GM21423 (cell line): ENCODE measurements at regions not wholly inside any gene's neighbourhood (a gene's known extent, or its start where the extent isn't known, plus 50 kb on each side); places are given as distances from the start of the nearest gene placed in this dataset.
"Not testable (repeated sequence)": the region's sequence is repeated elsewhere in the genome, so short reads cannot be mapped to it uniquely, and the experiment has no call there.

ENCODE experiments used
- ATAC-seq: cut with Tn5 transposase; IDR thresholded peaks from one replicate; pipeline ENCODE4 v1.9.1; 2021; ENCODE audit warnings: mild to moderate bottlenecking, moderate library complexity; ENCODE audit not compliant: unreplicated experiment

DNA sequence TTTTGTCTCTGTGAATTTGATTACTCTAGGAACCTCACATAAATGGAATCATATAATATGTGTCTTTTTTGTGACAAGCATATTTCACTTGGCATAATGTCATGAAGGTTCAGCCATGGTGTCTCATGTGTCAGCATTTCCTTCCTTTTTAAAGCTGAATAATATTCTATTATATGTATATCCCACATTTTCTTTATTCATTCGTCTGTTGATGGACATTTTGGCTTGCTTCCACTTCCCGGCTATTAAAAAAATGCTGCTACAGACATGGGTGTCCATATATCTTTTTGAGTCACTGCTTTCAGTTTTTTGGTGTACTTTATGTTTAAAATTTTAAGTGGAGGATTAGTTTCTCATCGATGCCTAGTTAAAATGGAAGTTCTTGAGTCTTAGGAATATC, 59.8 kb upstream of the C5orf63 start:
- ATAC-seq = no peak

DNA sequence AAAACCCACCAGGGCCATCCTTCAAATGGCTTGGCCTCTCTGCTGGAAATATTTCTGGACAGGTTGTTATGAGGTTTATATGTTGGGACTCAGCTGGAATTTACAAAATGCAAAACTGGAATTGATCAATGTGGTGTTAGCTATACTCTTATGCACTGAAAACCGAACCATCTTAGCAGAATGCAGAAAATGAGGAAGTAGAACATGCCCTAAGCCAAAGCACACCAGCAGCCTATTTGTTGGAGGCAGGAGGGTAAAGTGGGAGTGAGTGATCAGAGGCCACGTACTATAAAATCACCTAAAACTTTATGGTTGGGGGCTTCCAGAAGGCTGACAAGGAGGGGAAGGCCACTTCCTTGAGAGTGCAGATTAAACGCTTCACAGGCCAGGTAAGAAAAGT, 63.6 kb upstream of the C5orf63 start:
- no peak for ATAC-seq

DNA sequence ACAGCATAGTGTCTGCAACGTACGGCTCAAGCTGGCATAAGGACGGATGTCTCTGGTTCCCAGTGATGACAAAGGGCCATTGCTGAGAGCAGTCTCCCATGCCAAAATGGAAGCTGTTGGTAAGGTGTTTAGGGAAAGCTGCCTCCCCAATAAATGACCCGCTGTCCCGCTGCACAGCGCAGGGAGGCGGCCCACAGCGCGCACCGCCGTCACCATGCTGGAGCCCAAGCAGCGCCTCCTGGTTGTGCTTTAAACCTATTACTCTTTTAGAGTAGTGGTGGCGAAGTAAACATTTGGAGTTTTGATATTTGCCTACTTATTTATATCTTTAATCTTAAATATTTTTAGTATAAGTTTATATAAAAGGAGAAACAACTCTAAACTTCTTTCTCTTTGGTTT, 70.4 kb upstream of the C5orf63 start:
- ATAC-seq = no peak

DNA sequence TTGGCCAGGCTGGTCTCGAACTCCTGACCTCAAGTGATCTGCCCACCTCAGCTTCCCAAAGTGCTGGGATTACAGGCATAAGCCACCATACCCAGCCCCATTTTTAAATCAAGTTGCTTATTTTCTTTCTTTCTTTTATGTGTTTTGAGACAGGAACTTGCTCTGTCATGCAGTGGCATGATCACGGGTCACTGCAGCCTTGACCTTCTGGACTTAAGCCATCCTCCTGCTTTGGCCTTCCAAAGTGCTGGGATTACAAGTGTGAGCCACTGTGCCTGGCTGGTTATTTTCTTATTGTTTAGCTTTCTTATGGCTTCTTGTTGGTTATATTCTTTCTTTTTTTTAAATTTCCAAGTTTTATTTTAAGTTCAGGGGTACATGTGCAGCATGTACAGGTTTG, 79.7 kb upstream of the C5orf63 start:
- no peak for ATAC-seq

DNA sequence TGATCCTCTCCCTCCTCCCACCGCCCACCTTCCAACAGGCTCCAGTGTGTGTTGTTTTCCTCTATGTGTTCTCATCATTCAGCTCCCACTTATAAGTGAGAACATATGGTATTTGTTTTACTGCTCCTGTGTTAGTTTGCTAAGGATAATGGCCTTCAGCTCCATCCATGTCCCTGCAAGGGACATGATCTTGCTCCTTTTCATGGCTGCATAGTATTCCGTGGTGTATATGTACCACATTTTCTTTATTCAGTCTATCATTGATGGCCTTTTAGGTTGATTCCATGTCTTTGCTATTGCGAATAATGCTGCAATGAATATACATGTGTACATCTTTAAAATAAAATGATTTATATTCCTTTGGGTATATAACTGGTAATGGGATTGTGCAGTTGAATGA, 80.2 kb upstream of the C5orf63 start:
- no peak for ATAC-seq

DNA sequence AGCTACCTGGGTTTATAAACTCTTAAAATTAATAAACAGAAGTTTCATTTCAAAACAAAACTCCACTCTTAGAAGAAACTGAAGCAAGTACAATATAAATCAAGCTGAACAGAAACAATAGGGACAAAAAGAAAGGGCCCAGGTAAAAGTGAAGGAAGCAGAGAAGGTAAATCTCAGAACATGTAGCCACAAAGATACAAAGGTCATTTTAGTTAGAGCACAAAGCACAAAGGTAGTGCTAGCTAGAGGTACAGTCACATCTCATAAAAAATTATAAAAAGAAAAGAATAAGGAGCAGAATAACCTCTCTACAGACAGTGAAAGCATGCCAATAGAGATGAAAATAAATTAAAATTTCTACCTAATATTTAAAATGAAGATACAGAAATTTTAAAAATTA, 90.4 kb upstream of the C5orf63 start:
- ATAC-seq = no peak

DNA sequence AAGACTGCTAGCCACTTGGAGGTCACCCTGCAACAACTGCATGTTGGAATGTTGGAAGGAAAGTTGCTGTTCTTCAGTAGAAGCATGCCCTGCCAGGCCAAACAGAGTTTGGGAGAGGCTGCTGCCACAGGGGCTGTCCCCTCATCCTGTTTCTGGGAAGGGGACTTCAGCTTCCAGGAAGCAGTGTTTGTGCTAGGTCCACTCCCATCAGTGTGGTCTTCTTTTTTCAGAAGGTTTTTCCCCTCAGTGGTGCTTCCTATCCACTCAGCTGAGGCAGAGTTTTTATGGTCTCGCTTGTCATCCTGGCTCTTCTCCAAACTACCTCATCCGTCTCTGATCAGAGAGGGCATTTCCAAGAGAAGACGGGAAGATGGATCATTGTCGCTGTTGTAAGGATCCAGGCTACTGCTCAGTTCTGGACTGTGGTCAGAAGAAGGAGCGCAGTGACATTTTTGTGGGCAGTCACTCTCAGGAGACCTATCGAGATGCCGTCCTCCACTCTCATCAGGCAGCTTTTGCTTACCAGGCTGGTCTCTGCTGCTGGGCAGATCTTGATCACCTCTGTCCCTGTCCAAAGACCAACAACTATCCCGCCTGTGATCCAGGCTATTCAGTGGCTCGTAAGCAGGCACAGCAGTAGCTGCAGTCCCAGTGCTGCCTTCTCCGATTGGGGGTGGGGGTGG, 97.8 kb upstream of the C5orf63 start:
- ATAC-seq = no peak

DNA sequence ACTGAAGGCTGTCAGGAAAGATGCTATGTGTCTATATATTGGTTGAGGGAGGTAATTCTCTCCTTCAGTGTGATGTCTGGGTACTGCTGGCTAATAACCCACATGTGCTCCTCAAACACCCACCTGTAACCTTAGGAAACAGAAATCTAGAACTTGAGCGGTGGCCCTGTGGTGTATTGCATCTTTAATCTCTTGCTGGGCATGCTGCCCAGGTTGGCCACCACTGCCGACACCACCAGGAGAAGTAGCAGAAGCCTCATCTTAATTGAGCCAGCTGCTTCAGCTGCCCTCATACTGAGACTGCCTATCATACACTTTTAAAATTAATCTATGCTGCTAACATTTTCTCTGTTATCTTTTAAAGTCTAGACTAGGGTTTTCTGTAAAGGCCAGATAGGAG, 103.5 kb upstream of the C5orf63 start:
- ATAC-seq = no peak

DNA sequence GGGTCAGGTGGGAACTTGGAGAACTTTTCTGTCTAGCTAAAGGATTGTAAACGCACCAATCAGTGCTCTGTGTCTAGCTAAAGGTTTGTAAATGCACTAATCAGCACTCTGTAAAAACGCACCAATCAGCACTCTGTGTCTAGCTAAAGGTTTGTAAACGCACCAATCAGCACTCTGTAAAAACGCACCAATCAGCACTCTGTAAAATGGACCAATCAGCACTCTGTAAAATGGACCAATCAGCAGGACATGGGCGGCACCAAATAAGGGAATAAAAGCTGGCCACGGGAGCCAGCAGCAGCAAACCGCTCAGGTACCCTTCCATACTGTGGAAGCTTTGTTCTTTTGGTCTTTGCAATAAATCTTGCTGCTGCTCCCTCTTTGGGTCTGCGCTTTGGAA, 108.0 kb upstream of the MEGF10 start:
- not testable (repeated sequence) for ATAC-seq

DNA sequence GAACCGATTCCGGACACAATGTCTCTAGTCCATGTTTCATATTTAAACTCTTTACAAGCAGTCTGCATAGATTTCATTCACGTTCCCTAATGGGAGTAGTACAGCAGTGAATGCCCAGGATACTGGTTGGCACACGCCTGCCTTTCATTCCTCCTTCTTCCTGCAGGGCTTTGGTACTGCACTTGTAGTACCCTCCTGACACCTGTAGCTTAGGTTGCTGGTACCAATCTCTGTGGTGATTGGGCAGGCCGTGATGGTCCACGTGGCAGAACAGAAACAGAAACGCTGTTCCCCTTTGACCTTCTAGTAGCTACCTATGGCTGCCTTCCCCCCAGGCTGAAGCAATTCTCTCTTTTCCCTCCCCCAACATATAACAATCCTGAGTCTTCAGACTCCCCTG, 107.3 kb upstream of the MEGF10 start:
- ATAC-seq = no peak

DNA sequence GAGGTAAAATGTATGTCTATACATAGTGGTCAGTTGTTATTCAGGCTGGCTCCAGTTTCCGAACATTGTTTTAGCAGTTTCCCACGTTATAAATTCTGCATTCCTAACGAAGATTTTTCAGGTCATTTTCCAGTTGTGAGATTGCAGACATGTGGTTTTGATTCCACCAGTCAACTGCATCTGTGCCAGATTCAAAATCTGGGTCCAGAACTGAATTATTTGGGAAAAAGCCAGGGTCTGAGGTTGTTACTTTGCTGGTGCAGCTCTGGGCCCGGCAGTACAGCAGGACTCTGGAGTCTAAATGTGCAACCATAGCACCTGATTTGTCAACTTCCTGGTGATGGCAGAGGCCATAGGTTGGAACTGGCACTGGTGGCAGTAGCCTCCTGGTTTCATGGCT, 105.7 kb upstream of the MEGF10 start:
- no peak for ATAC-seq

DNA sequence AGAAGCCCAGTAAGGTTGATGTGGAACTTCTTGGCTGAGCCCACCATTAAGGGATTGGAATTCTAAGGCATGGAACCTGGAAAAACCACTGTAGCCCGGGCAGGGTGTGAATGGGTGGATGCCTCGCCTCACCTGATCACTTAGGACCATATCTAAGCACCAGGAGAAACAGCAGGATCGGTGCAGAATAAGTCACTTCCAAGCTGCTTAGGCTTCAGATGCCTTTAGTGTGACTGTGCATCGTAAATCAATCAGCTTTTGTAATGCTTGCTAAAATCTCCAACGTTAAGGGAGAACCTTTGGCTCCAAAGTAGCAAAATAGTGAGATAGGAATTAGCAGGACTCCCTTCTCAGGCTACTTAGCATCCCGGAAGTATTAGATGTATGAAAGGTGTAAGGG, 103.9 kb upstream of the MEGF10 start:
- ATAC-seq = no peak

DNA sequence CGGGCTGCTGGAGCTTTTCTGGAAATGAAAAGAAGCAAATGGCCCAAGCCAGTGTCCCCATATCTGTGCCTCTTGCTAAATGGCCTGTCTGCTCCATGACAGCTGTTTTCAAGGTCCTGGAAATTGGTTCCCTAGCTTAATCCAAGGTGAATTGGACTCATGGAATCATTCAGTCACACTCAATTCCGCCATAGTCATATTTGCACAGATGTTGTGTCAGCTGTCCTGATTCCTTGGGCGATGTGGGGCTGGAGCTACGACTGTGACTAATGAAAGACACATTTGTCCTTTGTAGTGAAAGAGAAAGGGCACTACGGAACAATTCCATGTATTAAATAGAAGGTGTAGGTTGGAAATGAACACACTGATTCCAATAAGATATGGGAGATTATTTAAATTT, 102.9 kb upstream of the MEGF10 start:
- no peak for ATAC-seq

DNA sequence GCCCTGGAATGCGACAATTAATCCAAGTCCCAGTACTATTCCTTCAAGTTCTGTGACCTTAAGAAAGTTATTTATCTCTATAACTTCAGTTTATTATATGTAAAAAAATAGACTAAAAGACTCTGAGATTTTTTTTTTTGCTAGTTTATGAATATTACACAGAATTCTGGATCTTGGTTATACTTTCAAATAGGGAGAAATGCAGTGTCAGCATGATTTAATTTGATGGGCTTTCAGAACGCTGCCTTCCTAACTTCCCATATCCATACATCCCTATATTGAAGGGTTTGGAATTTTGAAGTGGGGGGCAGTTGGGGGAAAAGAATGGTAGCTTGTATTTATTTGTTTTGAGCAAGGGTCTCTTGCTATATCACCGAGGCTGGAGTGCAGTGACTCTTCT, 98.4 kb upstream of the MEGF10 start:
- ATAC-seq = no peak

DNA sequence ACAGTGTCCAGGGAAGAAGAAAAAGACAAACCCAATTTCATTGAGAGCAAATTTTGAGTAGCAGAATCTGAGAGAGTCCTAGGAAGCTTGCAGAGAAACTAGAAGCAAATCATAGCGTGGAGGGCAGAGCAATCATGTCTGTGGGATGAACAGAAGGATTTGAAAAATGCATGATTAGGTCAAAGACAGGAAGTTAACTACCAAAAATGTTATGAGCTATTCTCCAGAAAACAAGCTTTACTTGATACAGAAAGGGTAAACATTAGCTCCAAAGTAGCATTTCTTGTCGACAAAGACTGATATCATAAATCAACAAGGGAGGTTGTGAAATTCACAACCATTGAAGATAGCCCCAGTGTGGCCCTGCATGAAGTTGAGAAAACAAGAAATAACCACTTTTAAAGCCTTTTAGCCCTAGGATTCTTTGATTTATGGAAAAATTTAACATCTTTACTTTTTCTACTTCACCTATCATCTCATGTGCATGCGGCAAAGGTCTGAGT, 97.7 kb upstream of the MEGF10 start:
- no peak for ATAC-seq

DNA sequence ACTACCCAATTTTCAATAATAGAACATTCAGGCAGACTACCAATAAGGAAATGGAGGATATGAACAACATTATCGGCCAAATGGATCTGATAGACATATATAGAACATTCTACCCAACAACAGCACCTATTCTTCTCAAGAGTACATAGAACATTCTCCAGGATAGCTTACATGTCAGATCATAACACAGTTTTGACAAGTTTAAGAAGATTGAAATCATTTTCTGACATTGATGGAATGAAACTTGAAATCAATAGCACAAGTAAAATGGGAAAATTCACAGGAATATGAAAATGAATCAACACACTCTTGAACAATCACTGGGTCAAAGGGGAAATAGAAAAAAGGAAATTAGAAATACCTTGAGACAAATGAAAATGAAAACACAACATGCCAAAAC, 94.6 kb upstream of the MEGF10 start:
- no peak for ATAC-seq

DNA sequence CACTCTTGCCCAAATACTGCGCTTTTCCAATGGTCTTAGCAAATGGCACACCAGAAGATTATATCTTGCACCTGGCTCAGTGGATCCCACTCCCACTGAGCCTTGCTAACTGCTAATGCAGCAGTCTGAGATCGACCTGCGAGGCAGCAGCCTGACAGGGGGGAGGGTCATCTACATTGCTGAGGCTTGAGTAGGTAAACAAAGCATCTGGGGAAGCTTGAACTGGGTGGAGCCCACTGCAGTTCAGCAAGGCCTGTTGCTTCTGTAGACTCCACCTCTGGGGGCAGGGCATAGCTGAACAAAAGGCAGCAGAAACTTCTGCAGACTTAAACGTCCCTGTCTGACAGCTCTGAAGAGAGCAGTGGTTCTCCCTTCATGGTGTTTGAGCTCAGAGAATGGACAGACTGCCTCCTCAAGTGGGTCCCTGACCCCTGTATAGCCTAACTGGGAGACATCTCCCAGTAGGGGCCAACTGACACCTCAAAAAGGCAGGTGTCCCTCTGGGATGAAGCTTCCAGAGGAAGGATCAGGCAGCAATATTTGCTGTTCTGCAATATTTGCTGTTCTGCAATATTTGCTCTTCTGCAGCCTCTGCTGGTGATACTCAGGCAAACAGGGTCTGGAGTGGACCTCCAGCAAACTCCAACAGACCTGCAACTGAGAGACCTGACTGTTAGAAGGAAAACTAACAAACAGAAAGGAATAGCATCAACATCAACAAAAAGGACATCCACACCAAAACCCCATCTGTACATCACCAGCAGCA, 93.0 kb upstream of the MEGF10 start:
- ATAC-seq = not testable (repeated sequence)

DNA sequence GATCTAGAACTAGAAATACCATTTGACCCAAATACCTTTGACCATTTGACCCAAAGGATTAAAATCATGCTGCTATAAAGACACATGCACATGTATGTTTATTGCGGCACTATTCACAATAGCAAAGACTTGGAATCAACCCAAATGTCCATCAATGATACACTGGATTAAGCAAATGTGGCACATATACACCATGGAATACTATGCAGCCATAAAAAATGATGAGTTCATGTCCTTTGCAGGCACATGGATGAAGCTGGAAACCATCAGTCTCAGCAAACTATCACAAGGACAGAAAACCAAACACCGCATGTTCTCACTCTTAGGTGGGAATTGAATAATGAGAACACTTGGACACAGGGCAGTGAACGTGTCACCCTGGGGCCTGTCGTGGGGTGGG, 87.9 kb upstream of the MEGF10 start:
- not testable (repeated sequence) for ATAC-seq

DNA sequence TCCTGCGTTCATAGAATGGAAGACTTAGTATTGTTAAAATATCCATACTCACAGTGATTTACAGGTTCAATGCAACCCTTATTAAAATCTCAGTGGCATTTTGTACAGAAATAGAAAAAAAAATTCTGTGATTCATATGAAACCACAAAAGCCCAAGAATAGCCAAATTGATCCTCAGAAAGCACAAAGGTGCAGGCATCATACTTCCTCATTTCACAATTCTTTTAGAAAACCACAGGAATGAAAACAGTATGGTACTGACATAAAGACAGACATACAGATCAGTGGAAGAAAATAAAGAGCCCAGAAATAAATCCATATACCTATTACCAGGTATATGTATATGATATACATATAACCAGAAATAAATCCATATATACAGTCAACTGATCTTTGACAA, 86.8 kb upstream of the MEGF10 start:
- no peak for ATAC-seq

DNA sequence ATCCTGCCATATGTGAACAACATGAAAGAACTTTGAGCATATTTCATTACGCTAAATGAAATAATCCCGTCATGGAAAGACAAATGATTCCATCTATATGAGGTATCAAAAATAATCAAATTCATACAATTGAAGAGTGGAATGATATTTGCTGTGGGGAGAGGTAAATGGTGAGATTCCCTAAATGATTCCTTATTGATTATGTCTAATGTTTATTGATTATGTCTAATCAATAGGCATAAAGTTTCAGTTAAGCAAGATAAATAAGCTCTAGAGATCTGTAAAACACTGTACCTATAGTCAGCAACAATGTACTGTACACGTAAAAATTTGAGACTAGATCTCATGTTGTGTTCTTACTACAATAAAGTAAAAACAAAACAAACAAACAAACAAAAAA, 85.4 kb upstream of the MEGF10 start:
- ATAC-seq = no peak

DNA sequence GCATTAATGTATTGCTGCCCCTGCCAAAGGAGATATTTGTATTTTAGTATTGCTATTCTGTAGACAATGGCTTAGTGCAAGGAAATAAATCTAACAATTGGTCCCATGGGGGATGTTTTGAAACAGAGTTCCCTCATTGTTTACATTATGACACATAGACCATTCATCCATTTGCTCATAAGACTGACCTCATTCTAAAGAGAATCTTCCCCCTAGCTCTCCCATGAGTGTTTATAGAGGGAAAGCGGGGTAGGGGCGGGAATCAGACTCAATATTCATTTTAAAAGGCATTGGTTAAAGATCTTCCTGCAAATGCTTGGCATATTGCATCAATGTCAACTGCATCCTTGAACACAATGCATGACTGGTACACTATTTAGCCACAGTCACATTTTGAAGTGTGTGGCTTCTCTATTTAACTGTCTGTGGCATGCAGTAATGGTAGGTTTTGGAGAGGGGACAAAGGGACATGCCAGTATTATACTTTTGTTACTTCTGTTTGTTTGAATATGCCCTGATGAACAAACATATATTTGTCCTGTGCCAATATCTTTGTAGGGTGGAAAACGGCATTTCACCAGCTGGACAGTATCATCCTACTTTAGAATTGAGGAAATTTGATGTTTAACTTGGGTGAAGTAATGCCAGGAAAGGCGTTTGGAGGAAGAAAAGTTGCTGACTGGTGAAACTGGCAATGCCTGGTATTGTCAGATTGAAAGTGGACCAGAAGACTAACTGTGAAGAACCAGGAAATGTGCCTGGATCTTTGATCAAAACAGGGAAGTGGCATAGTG, 84.1 kb upstream of the MEGF10 start:
- ATAC-seq = no peak

DNA sequence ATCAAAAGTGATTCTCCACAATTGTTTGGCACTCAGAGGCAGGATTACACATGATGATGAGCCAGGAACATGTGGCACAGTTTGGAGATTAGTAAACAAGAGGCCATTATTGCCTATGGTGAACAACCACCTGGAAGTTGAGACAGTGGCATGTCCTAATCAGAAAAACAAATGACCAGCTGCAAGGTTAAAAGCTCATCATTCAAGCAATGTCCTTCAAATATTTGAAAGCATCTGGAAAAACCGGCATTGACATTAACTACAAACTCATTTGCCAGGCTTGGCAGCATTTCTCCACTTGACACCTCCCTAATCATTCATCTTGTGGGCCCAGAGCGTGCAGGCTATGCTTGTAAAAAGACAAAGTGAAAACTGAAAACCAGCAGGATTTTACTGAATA, 80.6 kb upstream of the MEGF10 start:
- ATAC-seq = no peak
